ENCODE measurements at regions not wholly inside any gene's neighbourhood (a gene's known extent, or its start where the extent isn't known, plus 50 kb on each side); places are given as distances from the start of the nearest gene placed in this dataset.

GRCh38 chr2:82731824-82732223 lies 1727.3 kb downstream of the SUCLG1 start:
- no peak overlapping the region for H3K4me3 ChIP-seq (ENCODE audit: low read depth, low read length)
- DNase-seq (ENCODE audit: low read depth): no peak
- TF ChIP-seq CTCF (IDR thresholded peaks at IDR 0.05; ENCODE audit: insufficient read depth, low read length): no peak

- H3K4me3 ChIP-seq (ENCODE audit: low read depth, low read length): no peak overlapping the region
- TF ChIP-seq CTCF (IDR thresholded peaks at IDR 0.05; ENCODE audit: insufficient read depth, low read length): no peak
- DNase-seq (ENCODE audit: low read depth): no peak
Observed at GRCh38 chr2:82730811-82731210, 1728.3 kb downstream of the SUCLG1 start.

- H3K4me3 ChIP-seq (ENCODE audit: low read depth, low read length): no peak overlapping the region
- DNase-seq (ENCODE audit: low read depth): no peak
- no peak for TF ChIP-seq CTCF (IDR thresholded peaks at IDR 0.05; ENCODE audit: insufficient read depth, low read length)
Observed at GRCh38 chr2:82728090-82728489, 1731.0 kb downstream of the SUCLG1 start.

- H3K4me3 ChIP-seq (ENCODE audit: low read depth, low read length): no peak overlapping the region
- no peak for DNase-seq (ENCODE audit: low read depth)
- no peak for TF ChIP-seq CTCF (IDR thresholded peaks at IDR 0.05; ENCODE audit: insufficient read depth, low read length)
Observed at GRCh38 chr2:82708681-82709080, 1750.4 kb downstream of the SUCLG1 start.

- H3K4me3 ChIP-seq (ENCODE audit: low read depth, low read length): no peak overlapping the region
- no peak for DNase-seq (ENCODE audit: low read depth)
- TF ChIP-seq CTCF (IDR thresholded peaks at IDR 0.05; ENCODE audit: insufficient read depth, low read length): no peak
Observed at GRCh38 chr2:82697231-82697630, 1761.8 kb downstream of the SUCLG1 start.

- no peak overlapping the region for H3K4me3 ChIP-seq (ENCODE audit: low read depth, low read length)
- no peak for TF ChIP-seq CTCF (IDR thresholded peaks at IDR 0.05; ENCODE audit: insufficient read depth, low read length)
- DNase-seq (ENCODE audit: low read depth): no peak
Observed at GRCh38 chr2:82694431-82694830, 1764.6 kb downstream of the SUCLG1 start.

GRCh38 chr2:82690757-82691411 lies 1768.2 kb downstream of the SUCLG1 start:
- H3K4me3 ChIP-seq (ENCODE audit: low read depth, low read length): no peak overlapping the region
- DNase-seq (ENCODE audit: low read depth): no peak
- TF ChIP-seq CTCF (IDR thresholded peaks at IDR 0.05; ENCODE audit: insufficient read depth, low read length): no peak

Measured in fibroblast of the aortic adventitia (primary cell).